GM12878 (cell line): ENCODE measurements at regions not wholly inside any gene's neighbourhood (a gene's known extent, or its start where the extent isn't known, plus 50 kb on each side); places are given as distances from the start of the nearest gene placed in this dataset.

ENCODE experiments used
- CREM ChIP-seq: IDR thresholded peaks from 2 replicates; pipeline ENCODE4 v1.6.1; 2014; ENCODE audit warnings: antibody characterized with exemption, low read depth
- EED ChIP-seq: sonication (generic); IDR thresholded peaks from 2 replicates; pipeline ENCODE4 v1.6.1; 2016; ENCODE audit warnings: antibody characterized with exemption, low read depth
- HCFC1 ChIP-seq: fragments of 150-350 bp; IDR thresholded peaks from 2 replicates; pipeline ENCODE4 v1.6.1; 2014; ENCODE audit warnings: low read length
- RCOR1 ChIP-seq: conservative IDR thresholded peaks from 2 replicates; pipeline ENCODE4 v1.6.1; 2012; ENCODE audit warnings: low read depth, low read length, improper control_type of control experiment
- SKIL ChIP-seq: fragments of 450-650 bp; IDR thresholded peaks from 2 replicates; pipeline ENCODE4 v1.6.1; 2017; ENCODE audit warnings: mild to moderate bottlenecking, low read depth, inconsistent platforms; ENCODE audit not compliant: poor library complexity, severe bottlenecking
- ZBTB11 ChIP-seq: fragments of 450-650 bp; formaldehyde crosslinking; IDR thresholded peaks from 2 replicates; pipeline ENCODE4 v1.5.0; 2022; ENCODE audit warnings: mild to moderate bottlenecking, missing genetic modification characterization
- ZBTB33 ChIP-seq: fragments of 450-650 bp; IDR thresholded peaks from 2 replicates; pipeline ENCODE4 v1.6.1; 2017; ENCODE audit warnings: mild to moderate bottlenecking
- ZNF207 ChIP-seq: fragments of 450-650 bp; IDR thresholded peaks from 2 replicates; pipeline ENCODE4 v1.6.1; 2014; ENCODE audit warnings: antibody characterized with exemption, mild to moderate bottlenecking, borderline replicate concordance
- ZNF274 ChIP-seq: IDR thresholded peaks from one replicate; pipeline ENCODE4 v1.8.0; 2011; ENCODE audit not compliant: insufficient read length, insufficient read depth
- ZNF687 ChIP-seq: fragments of 450-650 bp; IDR thresholded peaks from 2 replicates; pipeline ENCODE4 v1.6.1; 2017; ENCODE audit warnings: mild to moderate bottlenecking, moderate library complexity

- TF ChIP-seq ZBTB33 (no peak), RCOR1 (no peak), SKIL (no peak), ZNF687 (no peak), ZBTB11 (CRISPR knock-in tag) (no peak), ZNF207 (no peak), CREM (no peak), HCFC1 (no peak), ZNF274 (no peak), EED (no peak)
Measured at GRCh38 chr20:63086421-63087235, 79.9 kb upstream of the BHLHE23 start (continued).
